ENCODE measurements at regions not wholly inside any gene's neighbourhood (a gene's known extent, or its start where the extent isn't known, plus 50 kb on each side); places are given as distances from the start of the nearest gene placed in this dataset.

DNA sequence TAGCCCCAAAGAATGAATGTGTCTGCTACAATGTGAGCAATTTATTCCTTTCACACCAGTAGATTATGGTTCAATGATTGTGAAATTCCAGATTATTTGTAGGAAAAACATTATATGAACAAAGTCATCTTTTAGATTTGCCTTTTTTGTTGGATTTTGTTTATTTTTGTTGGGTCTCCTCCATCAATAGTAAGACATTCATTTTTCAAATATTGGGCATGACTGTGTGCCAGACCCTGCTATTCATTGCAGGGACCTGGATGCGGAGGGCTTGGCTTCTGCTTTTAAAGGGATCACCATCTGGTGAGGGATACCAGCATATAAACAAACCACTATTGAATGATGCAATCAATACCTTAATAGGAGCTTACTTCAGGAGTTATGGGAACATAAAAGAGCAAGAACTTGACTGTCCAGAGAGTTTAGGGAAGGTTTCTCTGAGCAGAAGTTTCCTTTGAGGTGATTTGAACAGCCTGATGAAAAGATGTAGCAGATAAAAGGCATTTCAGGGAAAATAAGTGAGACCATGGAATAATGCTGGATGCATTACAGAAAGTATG is 486.7 kb downstream of the EPHA4 start:
- H3K9me3 Mint-ChIP-seq = peaks cover 0 to 2% (median 0%) of the 10 kb centered on the region in 7 donors
- H3K4me1 Mint-ChIP-seq = no peaks in the 10 kb centered on the region
- ATAC-seq (ENCODE audit: low read depth in 2 of 2) (no peak), DNase-seq (no peak)
- H3K36me3 Mint-ChIP-seq = no peaks in the 10 kb centered on the region
- peaks cover 5 to 16% (median 11%) of the 10 kb centered on the region in 3 donors for H3K27me3 Mint-ChIP-seq
- no peak overlapping the region for H3K4me3 Mint-ChIP-seq
- H3K27ac Mint-ChIP-seq = no peak overlapping the region

DNA sequence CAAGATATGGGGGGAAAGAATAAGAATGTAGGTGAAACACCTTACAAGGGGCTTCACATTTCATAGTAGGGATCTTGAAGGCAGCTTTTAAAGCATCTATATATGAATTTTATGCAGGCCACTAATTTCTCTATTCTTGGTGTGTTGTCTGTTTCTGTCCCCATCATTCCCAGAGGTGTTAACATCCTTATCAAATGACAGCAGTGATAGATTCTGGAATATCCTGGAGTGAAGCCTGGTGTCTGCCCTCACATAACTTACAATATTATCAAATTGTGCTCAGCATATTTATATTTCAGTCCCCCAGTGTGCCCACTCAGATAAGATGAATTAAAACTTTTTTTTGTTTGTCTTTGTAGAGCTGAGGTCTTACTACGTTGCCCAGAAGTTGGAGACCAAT is 486.2 kb downstream of the EPHA4 start:
- Mint-ChIP-seq H3K4me3 (no peak overlapping the region), H3K36me3 (no peaks in the 10 kb centered on the region), H3K27ac (no peak overlapping the region), H3K4me1 (no peaks in the 10 kb centered on the region), H3K9me3 (no peaks in the 10 kb centered on the region), H3K27me3 (peaks cover 5 to 20% (median 8%) of the 10 kb centered on the region in 3 donors)
- DNase-seq (no peak), ATAC-seq (ENCODE audit: low read depth in 2 of 2) (no peak)

DNA sequence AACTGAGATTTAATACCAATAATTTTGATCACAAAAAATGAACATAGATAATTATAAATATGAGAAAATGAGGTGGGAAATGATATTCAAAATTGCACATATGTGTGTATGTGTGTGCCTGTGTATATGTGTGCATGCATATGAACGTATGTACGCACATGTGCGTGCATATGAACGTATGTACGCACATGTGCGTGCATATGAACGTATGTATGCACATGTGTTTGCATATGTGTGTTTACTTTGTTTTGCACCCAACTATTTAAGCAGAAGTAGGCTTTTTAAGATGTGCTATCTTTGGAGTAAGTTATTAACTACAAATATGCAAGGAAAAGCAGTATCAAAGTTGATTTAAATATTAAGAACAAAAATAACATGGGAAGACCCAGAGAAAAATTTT is 484.3 kb downstream of the EPHA4 start:
- ATAC-seq (ENCODE audit: low read depth in 2 of 2) (no peak), DNase-seq (no peak)
- Mint-ChIP-seq H3K9me3 (peaks cover 0 to 5% (median 0%) of the 10 kb centered on the region in 7 donors), H3K4me3 (no peak overlapping the region), H3K27me3 (peaks cover 5 to 26% (median 8%) of the 10 kb centered on the region in 3 donors), H3K4me1 (no peaks in the 10 kb centered on the region), H3K36me3 (no peaks in the 10 kb centered on the region), H3K27ac (no peak overlapping the region)

DNA sequence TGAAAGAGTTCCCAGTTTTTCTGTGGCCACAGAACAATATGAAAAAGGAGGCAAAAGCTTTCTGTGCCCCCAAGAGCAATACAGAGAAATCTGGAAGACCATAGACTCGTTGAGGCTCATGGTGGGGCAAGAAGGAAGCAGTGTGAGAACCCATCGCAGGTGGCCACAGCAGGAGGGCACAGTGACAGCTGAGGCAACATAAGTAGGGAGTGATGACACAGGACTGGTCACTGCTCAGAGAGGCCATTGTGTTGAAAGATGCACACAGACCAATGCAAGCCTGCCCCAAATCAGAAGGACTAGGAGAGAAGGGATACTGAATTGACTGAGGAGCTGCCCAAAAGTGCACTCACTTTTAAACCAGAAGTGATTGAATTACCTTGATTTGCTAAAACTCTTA is 483.6 kb downstream of the EPHA4 start:
- no peak for ATAC-seq (ENCODE audit: low read depth in 2 of 2)
- Mint-ChIP-seq H3K36me3 (no peaks in the 10 kb centered on the region), H3K9me3 (peaks cover 0 to 5% (median 0%) of the 10 kb centered on the region in 7 donors), H3K4me3 (no peak overlapping the region), H3K27me3 (peaks cover 5 to 26% (median 8%) of the 10 kb centered on the region in 3 donors), H3K4me1 (no peaks in the 10 kb centered on the region), H3K27ac (peak overlapping the region in 1 of 6 donors; percentile 21)
- DNase-seq = no peak

DNA sequence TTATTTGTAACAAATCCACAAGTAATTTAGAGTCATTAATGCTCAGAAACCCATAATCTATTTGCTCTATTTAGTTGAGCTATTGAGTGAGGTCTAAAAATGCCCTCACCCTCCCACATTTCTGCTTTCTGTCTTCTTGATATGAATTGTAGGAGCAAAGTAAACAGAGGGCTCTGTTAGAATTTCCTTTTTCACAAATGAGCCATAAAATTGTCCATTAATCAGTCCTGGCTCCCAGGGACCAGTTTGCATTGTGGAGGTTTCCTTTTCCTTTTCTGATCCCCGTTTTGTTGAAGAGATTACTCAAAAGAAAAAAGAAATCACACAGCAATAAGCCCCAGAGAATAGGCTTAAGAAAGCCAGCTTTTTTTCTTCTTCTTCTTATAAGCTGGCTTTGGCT is 476.7 kb downstream of the EPHA4 start:
- Mint-ChIP-seq H3K4me1 (no peaks in the 10 kb centered on the region), H3K4me3 (no peak overlapping the region), H3K27me3 (peaks cover 0 to 9% (median 0%) of the 10 kb centered on the region in 3 donors), H3K36me3 (no peaks in the 10 kb centered on the region), H3K27ac (no peak overlapping the region), H3K9me3 (peaks cover 0 to 5% (median 0%) of the 10 kb centered on the region in 7 donors)
- ATAC-seq (ENCODE audit: low read depth in 2 of 2) (no peak), DNase-seq (no peak)

DNA sequence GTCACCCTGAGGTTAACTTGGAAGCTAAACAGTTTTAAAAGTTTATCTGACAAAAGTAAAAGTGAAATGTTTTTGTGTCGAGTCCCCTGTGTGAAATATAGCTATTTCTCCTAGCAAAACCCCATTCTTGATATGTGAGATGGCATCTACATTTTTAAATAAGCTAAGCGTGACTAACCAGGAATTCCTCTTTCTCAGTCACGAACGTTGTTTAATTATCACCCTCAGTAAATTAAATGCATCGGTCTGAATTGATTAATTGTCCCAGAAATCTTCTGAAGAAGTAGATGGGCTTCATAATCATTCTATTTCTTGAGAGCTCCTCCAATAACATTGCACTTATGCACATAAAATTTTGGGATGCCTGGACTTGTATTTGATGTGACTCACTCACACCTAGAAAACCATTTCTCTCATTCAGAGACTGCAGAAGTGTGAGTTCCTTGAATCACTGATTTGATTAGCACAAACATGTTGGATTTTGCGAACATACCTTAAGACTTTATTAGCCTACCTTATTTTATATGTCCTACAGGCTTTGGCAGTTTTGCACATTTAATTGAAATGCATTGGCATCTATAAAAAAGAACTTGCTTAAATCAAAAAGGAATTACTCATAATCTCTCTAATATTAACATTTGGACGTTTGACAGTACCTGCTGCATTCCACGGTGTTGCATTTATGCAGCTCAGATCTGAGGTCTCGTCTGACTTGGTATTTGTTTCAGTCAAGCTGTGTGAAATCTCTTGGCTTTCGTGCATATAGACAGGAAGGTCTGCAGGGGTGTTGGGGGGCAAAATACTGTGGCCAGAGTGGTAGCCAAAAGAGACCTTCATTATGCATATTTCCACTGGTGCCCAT is 475.2 kb downstream of the EPHA4 start:
- Mint-ChIP-seq H3K4me1 (no peaks in the 10 kb centered on the region), H3K4me3 (no peak overlapping the region), H3K27ac (no peak overlapping the region), H3K36me3 (no peaks in the 10 kb centered on the region), H3K9me3 (no peaks in the 10 kb centered on the region), H3K27me3 (peaks cover 0 to 5% (median 0%) of the 10 kb centered on the region in 3 donors)
- no peak for DNase-seq
- ATAC-seq (ENCODE audit: low read depth in 2 of 2) = no peak

DNA sequence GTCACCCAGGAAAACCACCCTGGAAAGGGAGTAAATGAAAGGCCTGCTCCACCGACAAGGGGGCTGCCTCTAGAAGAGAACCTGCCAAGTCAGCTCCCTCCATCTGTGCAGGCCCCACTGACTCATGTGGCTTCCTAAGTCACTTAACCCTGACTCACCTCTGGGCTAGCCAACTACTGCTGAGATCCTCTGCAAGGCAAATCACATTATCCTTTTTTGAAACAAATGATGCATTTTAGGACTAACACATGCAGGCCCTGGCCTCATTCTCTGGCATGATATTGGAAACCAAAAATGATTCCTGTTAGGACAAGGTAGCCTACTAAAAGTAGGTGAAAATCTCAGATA is 474.6 kb downstream of the EPHA4 start:
- no peak overlapping the region for H3K27ac Mint-ChIP-seq
- H3K4me3 Mint-ChIP-seq = no peak overlapping the region
- DNase-seq (no peak), ATAC-seq (ENCODE audit: low read depth in 2 of 2) (no peak)
- H3K36me3 Mint-ChIP-seq = no peaks in the 10 kb centered on the region
- H3K9me3 Mint-ChIP-seq = no peaks in the 10 kb centered on the region
- no peaks in the 10 kb centered on the region for H3K4me1 Mint-ChIP-seq
- H3K27me3 Mint-ChIP-seq = peaks cover 0 to 5% (median 0%) of the 10 kb centered on the region in 3 donors

DNA sequence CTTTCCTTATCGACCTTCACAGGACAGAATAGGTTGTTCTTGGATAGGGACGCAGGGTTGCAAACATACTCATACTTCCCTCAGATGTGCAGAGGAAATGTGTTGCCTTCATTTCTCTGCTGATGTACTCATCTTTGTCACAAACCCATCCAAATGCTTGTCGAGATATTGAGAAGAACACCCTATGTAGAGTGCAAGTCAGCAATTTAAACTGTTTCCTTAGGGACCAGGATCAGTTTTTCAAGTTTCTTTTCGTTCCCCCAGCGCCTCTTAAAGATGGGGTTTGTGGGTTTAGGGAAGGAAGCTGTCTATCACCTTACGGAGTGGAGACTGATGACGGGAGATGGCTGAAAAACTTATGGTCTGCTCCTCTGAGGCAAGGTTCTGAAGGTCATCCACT is 474.2 kb downstream of the EPHA4 start:
- no peak for DNase-seq
- no peak overlapping the region for H3K4me3 Mint-ChIP-seq
- peaks cover 0 to 5% (median 0%) of the 10 kb centered on the region in 3 donors for H3K27me3 Mint-ChIP-seq
- peaks cover 1 to 2% (median 2%) of the 10 kb centered on the region in 3 donors for H3K4me1 Mint-ChIP-seq
- ATAC-seq (ENCODE audit: low read depth in 2 of 2) = no peak
- H3K36me3 Mint-ChIP-seq = no peaks in the 10 kb centered on the region
- no peaks in the 10 kb centered on the region for H3K9me3 Mint-ChIP-seq
- no peak overlapping the region for H3K27ac Mint-ChIP-seq

DNA sequence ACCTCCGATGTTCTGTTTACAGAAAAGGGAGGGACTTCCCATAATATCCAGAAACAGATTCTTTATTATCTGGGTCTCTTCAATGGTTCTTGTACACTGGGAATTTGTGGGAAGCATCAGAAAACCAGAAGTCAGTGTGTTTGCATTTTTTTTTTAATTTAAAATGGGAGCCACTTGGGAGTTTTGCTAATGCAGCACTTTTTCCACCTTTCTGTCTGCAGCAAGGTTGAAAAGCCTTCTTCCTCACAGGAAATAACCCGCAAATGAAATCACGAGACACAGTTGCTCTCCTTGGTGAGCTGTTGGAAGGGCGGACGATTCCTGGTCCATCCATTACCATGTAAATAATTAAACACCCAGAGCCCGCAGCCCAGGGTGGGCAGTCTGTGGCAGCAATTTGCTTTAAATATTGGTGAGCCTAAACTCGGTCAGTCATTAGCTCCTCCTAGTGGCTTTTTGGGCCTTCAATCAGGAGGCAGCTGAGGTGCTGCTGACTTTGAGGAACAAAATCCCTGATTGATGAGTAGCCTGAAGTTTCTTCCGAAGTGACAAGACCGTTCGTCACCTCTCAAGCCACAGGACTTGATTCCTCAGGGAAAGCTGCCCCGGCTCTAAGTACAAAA is 471.5 kb downstream of the EPHA4 start:
- DNase-seq = no peak
- Mint-ChIP-seq H3K4me1 (peaks cover 13 to 21% (median 20%) of the 10 kb centered on the region in 3 donors), H3K4me3 (no peak overlapping the region), H3K27me3 (peaks cover 0 to 9% (median 8%) of the 10 kb centered on the region in 3 donors), H3K27ac (peak overlapping the region in 1 of 6 donors; percentile 54), H3K36me3 (no peaks in the 10 kb centered on the region), H3K9me3 (peaks cover 0 to 2% (median 0%) of the 10 kb centered on the region in 7 donors)
- ATAC-seq (ENCODE audit: low read depth in 2 of 2) = no peak

DNA sequence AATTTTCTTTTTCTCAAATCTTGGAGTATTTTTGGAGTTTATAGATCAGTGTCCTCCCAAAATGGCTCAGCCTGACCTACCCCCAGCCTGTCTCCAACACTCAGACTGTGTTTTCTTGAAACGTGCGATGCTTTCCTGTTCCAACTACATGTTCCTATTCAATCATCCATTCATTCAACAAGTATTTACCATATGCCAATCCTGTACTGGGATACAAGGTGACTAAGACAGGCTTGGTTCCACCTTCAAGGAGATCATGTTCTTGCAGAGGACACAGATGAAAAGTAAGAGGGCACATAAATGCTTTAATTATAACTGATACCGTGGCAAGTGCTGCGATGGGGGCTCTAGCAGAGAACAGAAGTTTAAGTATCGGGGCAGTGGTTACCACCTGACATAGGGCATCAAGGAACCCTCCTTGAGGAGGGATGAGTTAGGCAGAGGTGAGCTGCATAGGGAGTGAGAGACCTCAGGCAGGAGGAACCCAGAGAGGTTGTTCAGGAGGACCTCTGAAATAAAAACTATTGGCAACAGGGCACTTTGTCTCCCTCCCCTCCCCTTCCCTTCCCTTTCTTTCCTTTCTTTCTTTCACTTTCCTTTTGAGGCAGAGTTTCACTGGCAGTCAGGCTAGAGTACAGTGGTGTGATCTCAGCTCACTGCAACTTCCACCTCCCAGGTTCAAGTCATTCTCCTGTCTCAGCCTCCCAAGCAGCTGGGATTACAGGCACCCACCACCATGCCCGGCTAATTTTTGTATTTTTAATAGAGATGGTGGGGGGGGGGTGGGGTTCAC is 469.0 kb downstream of the EPHA4 start:
- peak overlapping the region in 1 of 6 donors; percentile 2 for H3K27ac Mint-ChIP-seq
- no peak for ATAC-seq (ENCODE audit: low read depth in 2 of 2)
- H3K4me3 Mint-ChIP-seq = peak overlapping the region in 3 of 8 donors; percentile 3 to 53 (median 13)
- DNase-seq = no peak
- H3K27me3 Mint-ChIP-seq = peaks cover 0 to 15% (median 13%) of the 10 kb centered on the region in 3 donors
- peaks cover 13 to 21% (median 20%) of the 10 kb centered on the region in 3 donors for H3K4me1 Mint-ChIP-seq
- peaks cover 0 to 7% (median 0%) of the 10 kb centered on the region in 7 donors for H3K9me3 Mint-ChIP-seq
- H3K36me3 Mint-ChIP-seq = no peaks in the 10 kb centered on the region

DNA sequence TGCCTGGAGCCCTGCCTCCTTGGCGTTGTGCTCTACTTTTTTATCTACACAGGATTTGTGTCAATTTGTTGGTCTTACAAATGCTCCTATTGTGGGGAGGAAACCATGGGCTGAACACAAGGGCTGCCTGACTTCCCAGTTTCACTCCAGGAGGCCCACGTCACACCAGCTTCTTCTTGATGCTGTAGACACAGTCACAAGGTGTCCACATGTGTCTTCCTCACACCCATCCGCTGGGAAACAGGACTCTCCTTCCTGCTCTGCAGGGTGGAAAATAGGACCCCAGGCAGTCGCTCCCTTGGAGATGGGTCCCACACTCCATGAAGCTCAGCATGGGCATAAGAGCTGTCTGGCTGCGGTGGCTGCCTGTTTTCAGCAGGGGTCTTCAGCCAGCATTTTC is 468.2 kb downstream of the EPHA4 start:
- Mint-ChIP-seq H3K27ac (peak overlapping the region in 1 of 6 donors; percentile 66), H3K36me3 (no peaks in the 10 kb centered on the region), H3K27me3 (peaks cover 0 to 24% (median 13%) of the 10 kb centered on the region in 3 donors)

DNA sequence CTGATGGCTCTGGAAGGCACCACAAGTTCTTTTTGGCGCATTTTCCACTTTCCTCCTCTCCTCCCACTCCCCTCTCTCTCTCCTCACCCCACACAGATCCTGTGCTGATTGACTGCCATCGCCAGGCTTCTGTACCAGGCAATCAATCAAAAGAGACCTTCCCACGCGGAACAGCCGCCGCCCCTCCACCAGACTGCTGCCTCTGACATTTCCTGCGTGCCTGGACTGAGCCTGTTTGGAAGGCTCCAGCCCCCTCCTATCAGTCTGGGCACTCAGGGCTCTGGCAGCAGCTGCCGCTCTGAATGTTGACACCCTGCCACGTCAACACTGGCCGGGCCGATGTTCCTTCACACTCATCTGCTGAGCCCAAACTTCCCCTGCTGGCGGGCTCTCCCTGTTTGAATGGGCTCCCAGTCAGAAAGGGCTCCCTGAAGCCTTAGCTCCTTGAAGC is 467.7 kb downstream of the EPHA4 start:
- H3K27ac Mint-ChIP-seq = peak overlapping the region in 4 of 6 donors; percentile 50 to 71 (median 60)
- H3K36me3 Mint-ChIP-seq = no peaks in the 10 kb centered on the region
- peaks cover 0 to 7% (median 0%) of the 10 kb centered on the region in 7 donors for H3K9me3 Mint-ChIP-seq
- no peak for DNase-seq
- peak overlapping the region in 3 of 8 donors; percentile 20 to 50 (median 22) for H3K4me3 Mint-ChIP-seq
- H3K27me3 Mint-ChIP-seq = peaks cover 0 to 24% (median 13%) of the 10 kb centered on the region in 3 donors
- peak in 1 of 2 donors; percentile 30 for ATAC-seq (ENCODE audit: low read depth in 2 of 2)
- H3K4me1 Mint-ChIP-seq = peaks cover 13 to 21% (median 20%) of the 10 kb centered on the region in 3 donors

More for the DNA sequence above, 468.2 kb downstream of the EPHA4 start:
- no peak for DNase-seq
- ATAC-seq (ENCODE audit: low read depth in 2 of 2) = no peak
- Mint-ChIP-seq H3K4me3 (peak overlapping the region in 1 of 8 donors; percentile 41), H3K9me3 (peaks cover 0 to 7% (median 0%) of the 10 kb centered on the region in 7 donors), H3K4me1 (peaks cover 13 to 21% (median 20%) of the 10 kb centered on the region in 3 donors)

DNA sequence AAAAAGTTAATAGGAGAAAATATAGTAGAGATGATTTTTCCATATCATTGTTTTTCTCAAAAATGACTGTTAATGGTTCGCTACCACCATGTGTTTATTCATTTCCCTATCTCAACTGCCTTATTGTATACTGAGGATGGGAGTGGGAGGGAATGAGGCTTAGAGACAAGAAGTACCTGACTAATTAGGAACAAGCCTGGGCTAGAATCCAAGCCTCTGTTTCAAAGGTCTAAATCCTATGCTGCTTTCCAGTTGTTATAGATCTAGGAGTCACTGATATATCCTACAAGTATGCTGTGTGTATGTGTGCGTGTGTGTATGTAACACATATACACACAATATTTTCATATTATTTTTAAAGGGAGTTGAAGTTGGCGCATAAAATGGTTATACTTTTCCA is 465.9 kb downstream of the EPHA4 start:
- Mint-ChIP-seq H3K36me3 (no peaks in the 10 kb centered on the region), H3K27ac (no peak overlapping the region), H3K27me3 (peaks cover 0 to 31% (median 13%) of the 10 kb centered on the region in 3 donors), H3K4me1 (peaks cover 13 to 21% (median 20%) of the 10 kb centered on the region in 3 donors), H3K9me3 (peaks cover 0 to 7% (median 0%) of the 10 kb centered on the region in 7 donors), H3K4me3 (no peak overlapping the region)
- no peak for DNase-seq
- ATAC-seq (ENCODE audit: low read depth in 2 of 2) = no peak

Data from naive B cell (primary cell).